IMR-90 (cell line): ENCODE measurements at regions not wholly inside any gene's neighbourhood (a gene's known extent, or its start where the extent isn't known, plus 50 kb on each side); places are given as distances from the start of the nearest gene placed in this dataset.

Experiments
- ATAC-seq: fragments of 200-7000 bp; cut with Tn5 transposase; 2 replicates; pipeline ENCODE4 v1.9.1; 2020; ENCODE audit warnings: low read depth, mild to moderate bottlenecking, moderate library complexity
- BruUV-seq: library from RNA; stranded (reverse); fragments of 400-500 nt; replicated peaks from 2 replicates; lab custom pipeline; 2021; lab: Mats Ljungman, UMichigan
- CTCF ChIA-PET: fragments of 300-600 bp; formaldehyde crosslinking; extraction: SDS; loops from one replicate; lab custom pipeline; 2021; ENCODE audit warnings: antibody characterized with exemption; lab: Yijun Ruan, JAX
- POLR2A ChIA-PET: fragments of 300-600 bp; sonication (Branson Sonifier 250); formaldehyde crosslinking; loops from one replicate; lab custom pipeline; 2022; ENCODE audit warnings: antibody characterized with exemption; ENCODE audit not compliant: unreplicated experiment; lab: Charles Lee
- DNase-seq: peaks from one replicate; pipeline ENCODE4 v3.0.0; 2013
- H2AFZ ChIP-seq: replicated peaks from 2 replicates; pipeline ENCODE3; 2013; ENCODE audit warnings: low read length, mild to moderate bottlenecking; ENCODE audit not compliant: poor library complexity
- H2AK5ac ChIP-seq: 2 replicates; pipeline ENCODE4 v1.6.1; 2013; ENCODE audit warnings: low read depth, low read length, inconsistent platforms
- H2AK9ac ChIP-seq: replicated peaks from 2 replicates; pipeline ENCODE3; 2013; ENCODE audit warnings: mild to moderate bottlenecking, low read depth, low read length, moderate library complexity; ENCODE audit not compliant: poor library complexity
- H2BK120ac ChIP-seq: 2 replicates; pipeline ENCODE4 v1.6.1; 2013; ENCODE audit warnings: low read depth, low read length, inconsistent platforms
- H2BK15ac ChIP-seq: 3 replicates; pipeline ENCODE4 v1.6.1; 2013; ENCODE audit warnings: low read depth, low read length, inconsistent platforms
- H2BK20ac ChIP-seq: 2 replicates; pipeline ENCODE4 v1.6.1; 2013; ENCODE audit warnings: low read depth, mild to moderate bottlenecking, inconsistent platforms, low read length, moderate library complexity
- H2BK5ac ChIP-seq: 2 replicates; pipeline ENCODE4 v1.6.1; 2013; ENCODE audit warnings: mild to moderate bottlenecking, low read depth, low read length, inconsistent platforms; ENCODE audit not compliant: poor library complexity, severe bottlenecking
- H3K14ac ChIP-seq: replicated peaks from 2 replicates; pipeline ENCODE4 v1.6.1; 2013; ENCODE audit warnings: low read depth, low read length, inconsistent platforms
- H3K18ac ChIP-seq: 2 replicates; pipeline ENCODE4 v1.6.1; 2013; ENCODE audit warnings: low read depth, low read length, control low read depth
- H3K23ac ChIP-seq: 2 replicates; pipeline ENCODE4 v1.6.1; 2013; ENCODE audit warnings: low read depth, low read length, inconsistent platforms
- H3K27ac ChIP-seq: 2 replicates; pipeline ENCODE4 v1.5.1; 2013; ENCODE audit warnings: mild to moderate bottlenecking, control low read depth, low read length; ENCODE audit not compliant: insufficient read depth
- H3K27me3 ChIP-seq: 2 replicates; pipeline ENCODE4 v1.6.1; 2013; ENCODE audit warnings: low read length; ENCODE audit not compliant: control insufficient read depth, insufficient read depth
- H3K36me3 ChIP-seq: 2 replicates; pipeline ENCODE4 v1.6.1; 2013; ENCODE audit warnings: low read length, mixed read lengths; ENCODE audit not compliant: control insufficient read depth, insufficient read depth
- H3K4ac ChIP-seq: 2 replicates; pipeline ENCODE4 v1.6.1; 2013; ENCODE audit warnings: low read depth, low read length, inconsistent platforms
- H3K4me1 ChIP-seq: 2 replicates; pipeline ENCODE4 v1.6.1; 2013; ENCODE audit warnings: low read length, mixed read lengths; ENCODE audit not compliant: control insufficient read depth, insufficient read depth
- H3K4me2 ChIP-seq: 2 replicates; pipeline ENCODE4 v1.6.1; 2013; ENCODE audit warnings: low read depth, mild to moderate bottlenecking, control low read depth, low read length, moderate library complexity
- H3K4me3 ChIP-seq: 2 replicates; pipeline ENCODE4 v1.5.1; 2013; ENCODE audit warnings: low read depth, mild to moderate bottlenecking, control low read depth, low read length, moderate library complexity; ENCODE audit not compliant: insufficient read depth
- H3K56ac ChIP-seq: 2 replicates; pipeline ENCODE4 v1.6.1; 2013; ENCODE audit warnings: low read length, inconsistent platforms; ENCODE audit not compliant: insufficient read depth; ENCODE audit errors: extremely low read depth
- H3K79me1 ChIP-seq, 2 experiments: 2 replicates each; pipeline ENCODE4 v1.6.1; 2013; ENCODE audit warnings: low read length in 2 of 2, inconsistent platforms in 1 of 2, low read depth in 1 of 2
- H3K9ac ChIP-seq: 2 replicates; pipeline ENCODE4 v1.6.1; 2013; ENCODE audit warnings: low read depth, low read length, control low read depth
- H3K9me1 ChIP-seq: 2 replicates; pipeline ENCODE4 v1.6.1; 2013; ENCODE audit warnings: low read length, inconsistent platforms; ENCODE audit not compliant: insufficient read depth
- H3K9me3 ChIP-seq: 2 replicates; pipeline ENCODE4 v1.6.1; 2013; ENCODE audit warnings: low read length; ENCODE audit not compliant: control insufficient read depth, insufficient read depth
- H4K20me1 ChIP-seq: 2 replicates; pipeline ENCODE4 v1.6.1; 2013; ENCODE audit warnings: low read length, inconsistent platforms; ENCODE audit not compliant: insufficient read depth
- H4K5ac ChIP-seq: 2 replicates; pipeline ENCODE4 v1.6.1; 2013; ENCODE audit warnings: mild to moderate bottlenecking, low read depth, low read length, control low read depth
- H4K8ac ChIP-seq, 2 experiments: 2 replicates each; pipeline ENCODE4 v1.6.1; 2013; ENCODE audit warnings: low read depth in 2 of 2, low read length in 2 of 2, control low read depth in 1 of 2, inconsistent platforms in 1 of 2
- H4K91ac ChIP-seq: 2 replicates; pipeline ENCODE4 v1.6.1; 2013; ENCODE audit warnings: low read depth, low read length, inconsistent platforms; ENCODE audit not compliant: insufficient read depth
- BHLHE40 ChIP-seq: fragments of 150-350 bp; IDR thresholded peaks from 2 replicates; pipeline ENCODE4 v1.6.1; 2016; ENCODE audit warnings: mild to moderate bottlenecking, low read depth, low read length
- CEBPB ChIP-seq: IDR thresholded peaks from 2 replicates; pipeline ENCODE4 v1.6.1; 2012; ENCODE audit warnings: low read depth, low read length, improper control_type of control experiment
- CHD1 ChIP-seq: IDR thresholded peaks from 2 replicates; pipeline ENCODE4 v1.6.1; 2012; ENCODE audit warnings: low read depth, low read length, improper control_type of control experiment
- FOS ChIP-seq: fragments of 150-350 bp; IDR thresholded peaks from 2 replicates; pipeline ENCODE4 v1.6.1; 2016; ENCODE audit warnings: low read depth, low read length
- MAFK ChIP-seq: IDR thresholded peaks from 2 replicates; pipeline ENCODE4 v1.6.1; 2012; ENCODE audit warnings: low read depth, low read length, improper control_type of control experiment
- MAZ ChIP-seq: IDR thresholded peaks from 2 replicates; pipeline ENCODE4 v1.6.1; 2012; ENCODE audit warnings: low read depth, mild to moderate bottlenecking, low read length, improper control_type of control experiment, moderate library complexity, borderline replicate concordance
- POLR2A ChIP-seq: IDR thresholded peaks from 2 replicates; pipeline ENCODE4 v1.6.1; 2012; ENCODE audit warnings: mild to moderate bottlenecking, low read depth, low read length
- RAD21 ChIP-seq: IDR thresholded peaks from 2 replicates; pipeline ENCODE4 v1.6.1; 2012; ENCODE audit warnings: low read length, improper control_type of control experiment
- RCOR1 ChIP-seq: IDR thresholded peaks from 2 replicates; pipeline ENCODE4 v1.6.1; 2012; ENCODE audit warnings: mild to moderate bottlenecking, low read length, improper control_type of control experiment; ENCODE audit not compliant: insufficient replicate concordance
- RFX5 ChIP-seq: IDR thresholded peaks from 2 replicates; pipeline ENCODE4 v1.8.0; 2012; ENCODE audit warnings: low read depth, mild to moderate bottlenecking, low read length, moderate library complexity
- SMC3 ChIP-seq: fragments of 150-350 bp; IDR thresholded peaks from 2 replicates; pipeline ENCODE4 v1.6.1; 2016; ENCODE audit warnings: low read depth, mild to moderate bottlenecking, antibody characterized with exemption, low read length, moderate library complexity
- WGBS, 2 experiments: methylation state at CpG; one replicate each; pipeline versions ENCODE4 v1.1.5 to v1.1.7; 2013; ENCODE audit warnings: missing lambda C conversion rate in 2 of 2; ENCODE audit not compliant: insufficient read length in 1 of 2; ENCODE audit errors: extremely low coverage in 2 of 2; 5-methylcytosine and 5-hydroxymethylcytosine counted together
- dilution Hi-C: fragments of 300-500 bp; cut with HindIII; formaldehyde crosslinking; loops from one replicate; pipeline ENCODE4 v1.14.3; 2018; ENCODE audit warnings: low sequenced_read_pairs; ENCODE audit not compliant: unreplicated experiment
- in situ Hi-C: fragments of 300-500 bp; cut with MboI; formaldehyde crosslinking; loops from 3 replicates; pipeline ENCODE4 v1.14.3; 2019; ENCODE audit warnings: low sequenced_read_pairs, inconsistent platforms, mixed read lengths
- intact Hi-C: fragments of 100-400 bp; cut with micrococcal nuclease; formaldehyde crosslinking; loops from 2 replicates; pipeline ENCODE4 v1.10.0; 2022
- TF ChIP-seq, protein P1 (sequence below): fragments of 150-350 bp; IDR thresholded peaks from 2 replicates; pipeline ENCODE4 v1.6.1; 2017; ENCODE audit warnings: mild to moderate bottlenecking, antibody characterized with exemption, low read length, low read depth
- TF ChIP-seq, protein P2 (sequence below): fragments of 150-350 bp; IDR thresholded peaks from 2 replicates; pipeline ENCODE4 v1.6.1; 2016; ENCODE audit warnings: low read depth, mild to moderate bottlenecking, low read length, moderate library complexity, borderline replicate concordance

DNA sequence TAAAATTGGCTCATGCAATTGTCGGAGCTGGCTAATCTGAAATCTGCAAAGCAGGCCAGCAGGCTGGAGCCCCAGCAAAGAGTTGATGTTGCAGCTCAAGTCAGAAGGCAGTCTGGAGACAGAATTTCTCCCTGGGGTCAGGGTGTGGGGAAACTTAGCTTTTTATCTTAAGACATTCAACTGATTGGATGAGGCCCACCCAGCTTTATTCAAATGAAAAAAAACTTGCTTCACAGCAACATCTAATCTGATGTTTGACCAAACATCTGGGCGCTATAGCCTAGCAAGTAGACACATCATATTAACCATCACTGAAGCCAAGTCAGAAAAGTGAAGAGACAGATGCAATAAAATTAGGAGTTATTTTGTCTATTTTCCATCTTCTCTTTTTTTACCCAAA, 108.8 kb upstream of the CCDC28A start:
- no peak overlapping the region for H3K9ac ChIP-seq
- H3K4me3 ChIP-seq = no peak overlapping the region
- no peak for ATAC-seq
- no peak overlapping the region for H3K4ac ChIP-seq
- no peak overlapping the region for H2AFZ ChIP-seq
- H3K23ac ChIP-seq = no peak overlapping the region
- dilution Hi-C loops (no loop called here), in situ Hi-C loops (no loop called here), intact Hi-C loops (no loop called here)
- no peak overlapping the region for H4K5ac ChIP-seq
- 0 out of 2 replicates have a peak, but pooled peaks cover 2% of the 10 kb centered on the region for H3K9me1 ChIP-seq
- no peak overlapping the region for H3K56ac ChIP-seq
- no peak for TF ChIP-seq RAD21
- TF ChIP-seq FOS = no peak
- TF ChIP-seq, protein P1, sequence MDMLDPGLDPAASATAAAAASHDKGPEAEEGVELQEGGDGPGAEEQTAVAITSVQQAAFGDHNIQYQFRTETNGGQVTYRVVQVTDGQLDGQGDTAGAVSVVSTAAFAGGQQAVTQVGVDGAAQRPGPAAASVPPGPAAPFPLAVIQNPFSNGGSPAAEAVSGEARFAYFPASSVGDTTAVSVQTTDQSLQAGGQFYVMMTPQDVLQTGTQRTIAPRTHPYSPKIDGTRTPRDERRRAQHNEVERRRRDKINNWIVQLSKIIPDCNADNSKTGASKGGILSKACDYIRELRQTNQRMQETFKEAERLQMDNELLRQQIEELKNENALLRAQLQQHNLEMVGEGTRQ = no peak
- TF ChIP-seq CEBPB = no peak
- TF ChIP-seq, protein P2, sequence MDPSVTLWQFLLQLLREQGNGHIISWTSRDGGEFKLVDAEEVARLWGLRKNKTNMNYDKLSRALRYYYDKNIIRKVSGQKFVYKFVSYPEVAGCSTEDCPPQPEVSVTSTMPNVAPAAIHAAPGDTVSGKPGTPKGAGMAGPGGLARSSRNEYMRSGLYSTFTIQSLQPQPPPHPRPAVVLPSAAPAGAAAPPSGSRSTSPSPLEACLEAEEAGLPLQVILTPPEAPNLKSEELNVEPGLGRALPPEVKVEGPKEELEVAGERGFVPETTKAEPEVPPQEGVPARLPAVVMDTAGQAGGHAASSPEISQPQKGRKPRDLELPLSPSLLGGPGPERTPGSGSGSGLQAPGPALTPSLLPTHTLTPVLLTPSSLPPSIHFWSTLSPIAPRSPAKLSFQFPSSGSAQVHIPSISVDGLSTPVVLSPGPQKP = no peak
- TF ChIP-seq RFX5 = no peak
- TF ChIP-seq POLR2A = no peak
- no peak for TF ChIP-seq MAFK
- no peak for TF ChIP-seq BHLHE40
- no peak for TF ChIP-seq RCOR1
- no peak for TF ChIP-seq SMC3
- TF ChIP-seq MAZ = no peak
- TF ChIP-seq CHD1 = no peak
- no peak overlapping the region for H3K27ac ChIP-seq
- H2BK120ac ChIP-seq = no peak overlapping the region
- H3K14ac ChIP-seq = no peak overlapping the region
- H2BK15ac ChIP-seq = no peak overlapping the region
- no peaks in the 10 kb centered on the region for H4K20me1 ChIP-seq
- H2AK9ac ChIP-seq = no peak overlapping the region
- peaks cover 4% of the 10 kb centered on the region; the same call in 1 of the 2 replicates for H3K4me1 ChIP-seq
- H2BK20ac ChIP-seq = no peak overlapping the region
- no peak overlapping the region for H4K8ac ChIP-seq
- no peak for DNase-seq
- no peak overlapping the region for H2AK5ac ChIP-seq
- no peaks in the 10 kb centered on the region for H3K36me3 ChIP-seq
- no peak overlapping the region for H3K4me2 ChIP-seq
- H3K18ac ChIP-seq = no peak overlapping the region
- H3K79me1 ChIP-seq = peaks cover 27 to 49% of the 10 kb centered on the region in 2 experiments
- no TSS peak for BruUV-seq
- H3K27me3 ChIP-seq = no peaks in the 10 kb centered on the region
- H4K91ac ChIP-seq = no peak overlapping the region
- no peak overlapping the region for H2BK5ac ChIP-seq
- ChIA-PET POLR2A (no interaction called here), CTCF (interaction anchor here (0.7 to 1.2 kb wide), 3 partner anchors 11 to 43 kb away, joined by 3 read pairs; no protein-coding TSS in a partner anchor)
- H3K9me3 ChIP-seq = no peaks in the 10 kb centered on the region
- WGBS, 2 experiments = no CpG with 5 or more reads among the region's 2 CpGs
